ENCODE measurements at regions not wholly inside any gene's neighbourhood (a gene's known extent, or its start where the extent isn't known, plus 50 kb on each side); places are given as distances from the start of the nearest gene placed in this dataset.

- no peak for TF ChIP-seq CTCF (conservative IDR thresholded peaks at IDR 0.05 in 1 of 2, IDR thresholded peaks at IDR 0.05 in 1 of 2; ENCODE audit: low read depth in 1 of 2, low read length in 2 of 2)
- no peak for TF ChIP-seq EZH2 (IDR thresholded peaks at IDR 0.05; ENCODE audit: low read length, missing control alignments)
Observed at GRCh38 chr2:239580199-239580527, 179.3 kb upstream of the HDAC4 start.
